HCT116 (cell line): ENCODE measurements at regions not wholly inside any gene's neighbourhood (a gene's known extent, or its start where the extent isn't known, plus 50 kb on each side); places are given as distances from the start of the nearest gene placed in this dataset.

Source experiments
- ATAC-seq: fragments of 200-7000 bp; cut with Tn5 transposase; 2 replicates; pipeline ENCODE4 v1.9.1; 2020; ENCODE audit warnings: mild to moderate bottlenecking, moderate library complexity
- BruUV-seq: library from RNA; stranded (reverse); fragments of 400-500 nt; replicated peaks from 2 replicates; lab custom pipeline; 2021; lab: Mats Ljungman, UMichigan
- CTCF ChIA-PET: fragments of 300-600 bp; sonication (Branson Sonifier 250); formaldehyde crosslinking; loops from one replicate; lab custom pipeline; 2021; ENCODE audit warnings: antibody characterized with exemption; lab: Charles Lee
- POLR2A ChIA-PET: fragments of 300-600, 350-600 bp; sonication (Branson Sonifier 250); formaldehyde crosslinking; loops from one replicate; lab custom pipeline; 2021; ENCODE audit warnings: antibody characterized with exemption; lab: Charles Lee
- RAD21 ChIA-PET, 2 experiments: fragments of 300-600 bp; sonication (Branson Sonifier 250); formaldehyde crosslinking; loops; one replicate each; lab custom pipeline; 2023; ENCODE audit warnings: low total read pairs in 2 of 2; ENCODE audit not compliant: uncharacterized antibody in 2 of 2, unreplicated experiment in 2 of 2, low non-redundant PET in 1 of 2; lab: Charles Lee
- DNase-seq: peaks from one replicate; pipeline ENCODE4 v3.0.0-alpha.2; 2010; ENCODE audit warnings: low read depth, low spot score
- H2AFZ ChIP-seq: fragments of 200-600 bp; shearing (Covaris generic), sonication (generic); 2 replicates; pipeline ENCODE4 v1.6.1; 2017; ENCODE audit warnings: low read depth, mixed run types, mixed read lengths, antibody characterized with exemption, low read length; ENCODE audit not compliant: poor library complexity, severe bottlenecking
- H3K27ac ChIP-seq: 2 replicates; pipeline ENCODE4 v1.5.1; 2012; ENCODE audit warnings: low read depth, low read length
- H3K27me3 ChIP-seq: fragments of 200-600 bp; sonication (generic); 2 replicates; pipeline ENCODE4 v1.6.1; 2016; ENCODE audit warnings: mixed run types, low read length, mixed read lengths; ENCODE audit not compliant: insufficient read depth
- H3K36me3 ChIP-seq, 2 experiments: fragments of 200-500 bp in 1 of 2; fragments of 200-600 bp in 1 of 2; sonication (Bioruptor generic) in 1 of 2; sonication (generic) in 1 of 2; 2 replicates each; pipeline versions ENCODE4 v1.5.1 to v1.6.1; 2014 to 2016; ENCODE audit warnings: low read length in 2 of 2, inconsistent platforms in 1 of 2, mixed read lengths in 1 of 2, mixed run types in 1 of 2; ENCODE audit not compliant: insufficient read depth in 2 of 2, control insufficient read depth in 1 of 2
- H3K4me1 ChIP-seq, 2 experiments: fragments of 200-600 bp in 1 of 2; sonication (generic) in 1 of 2; 2 replicates each; pipeline versions ENCODE4 v1.5.1 to v1.6.1; 2012 to 2017; ENCODE audit warnings: low read length in 2 of 2, inconsistent platforms in 1 of 2, mild to moderate bottlenecking in 1 of 2, mixed read lengths in 1 of 2, mixed run types in 1 of 2, moderate library complexity in 1 of 2; ENCODE audit not compliant: insufficient read depth in 2 of 2, control insufficient read depth in 1 of 2
- H3K4me2 ChIP-seq: fragments of 200-600 bp; sonication (generic); 2 replicates; pipeline ENCODE4 v1.6.1; 2017; ENCODE audit warnings: mixed run types, low read length, mixed read lengths
- H3K4me3 ChIP-seq, 2 experiments: fragments of 200-600 bp in 1 of 2; sonication (generic) in 1 of 2; replicated peaks in 1 of 2; 2 replicates each; pipeline ENCODE4 v1.5.1; 2011 to 2016; ENCODE audit warnings: low read length in 2 of 2, control low read depth in 1 of 2, low read depth in 1 of 2, mild to moderate bottlenecking in 1 of 2, mixed read lengths in 1 of 2, mixed run types in 1 of 2
- H3K79me2 ChIP-seq: fragments of 200-600 bp; sonication (generic); 2 replicates; pipeline ENCODE4 v1.6.1; 2017; ENCODE audit warnings: mild to moderate bottlenecking, mixed run types, low read length, moderate library complexity, mixed read lengths; ENCODE audit not compliant: insufficient read depth
- H3K9ac ChIP-seq: fragments of 200-600 bp; sonication (generic); 2 replicates; pipeline ENCODE4 v1.6.1; 2016; ENCODE audit warnings: low read length, mixed read lengths
- H3K9me2 ChIP-seq: fragments of 200-600 bp; sonication (generic), shearing (Covaris generic); 2 replicates; pipeline ENCODE4 v1.6.1; 2017; ENCODE audit warnings: mixed run types, mild to moderate bottlenecking, moderate library complexity; ENCODE audit not compliant: insufficient read depth
- H3K9me3 ChIP-seq, 2 experiments: fragments of 200-500 bp in 1 of 2; fragments of 200-600 bp in 1 of 2; sonication (Bioruptor generic) in 1 of 2; sonication (generic) in 1 of 2; 2 replicates each; pipeline ENCODE4 v1.6.1; 2014 to 2017; ENCODE audit warnings: low read length in 2 of 2, mixed read lengths in 2 of 2, inconsistent platforms in 1 of 2, low read depth in 1 of 2, mild to moderate bottlenecking in 1 of 2, mixed run types in 1 of 2, moderate library complexity in 1 of 2; ENCODE audit not compliant: control insufficient read depth in 1 of 2, insufficient read depth in 1 of 2
- H4K20me1 ChIP-seq: fragments of 200-600 bp; sonication (generic), shearing (Covaris generic); 2 replicates; pipeline ENCODE4 v1.6.1; 2017; ENCODE audit warnings: mixed run types, mild to moderate bottlenecking, moderate library complexity; ENCODE audit not compliant: insufficient read depth
- ATF3 ChIP-seq: IDR thresholded peaks from 2 replicates; pipeline ENCODE4 v1.6.1; 2012
- CBX3 ChIP-seq: IDR thresholded peaks from 2 replicates; pipeline ENCODE4 v1.6.1; 2012; ENCODE audit warnings: low read depth
- CEBPB ChIP-seq: IDR thresholded peaks from 2 replicates; pipeline ENCODE4 v1.6.1; 2012; ENCODE audit warnings: low read depth
- EGR1 ChIP-seq: IDR thresholded peaks from 2 replicates; pipeline ENCODE4 v1.6.1; 2012; ENCODE audit warnings: low read depth
- ELF1 ChIP-seq: IDR thresholded peaks from 2 replicates; pipeline ENCODE4 v1.6.1; 2012; ENCODE audit warnings: low read depth, borderline replicate concordance
- EZH2 ChIP-seq: fragments of 200-600 bp; sonication (generic); IDR thresholded peaks from 2 replicates; pipeline ENCODE4 v1.6.1; 2017; ENCODE audit warnings: antibody characterized with exemption, mixed run types
- EZH2phosphoT487 ChIP-seq: fragments of 200-600 bp; IDR thresholded peaks from 2 replicates; pipeline ENCODE4 v1.6.1; 2018; ENCODE audit warnings: antibody characterized with exemption, borderline replicate concordance
- FOSL1 ChIP-seq: IDR thresholded peaks from 2 replicates; pipeline ENCODE4 v1.6.1; 2012; ENCODE audit warnings: low read depth
- JUND ChIP-seq: IDR thresholded peaks from 2 replicates; pipeline ENCODE4 v1.6.1; 2012
- MAX ChIP-seq: IDR thresholded peaks from 2 replicates; pipeline ENCODE4 v1.6.1; 2012
- POLR2A ChIP-seq: IDR thresholded peaks from 2 replicates; pipeline ENCODE4 v1.7.0; 2011; ENCODE audit warnings: borderline replicate concordance; ENCODE audit not compliant: insufficient read depth, insufficient read length; ENCODE audit errors: extremely low read depth
- RAD21 ChIP-seq: IDR thresholded peaks from 2 replicates; pipeline ENCODE4 v1.6.1; 2012; ENCODE audit warnings: low read depth, mild to moderate bottlenecking
- REST ChIP-seq: IDR thresholded peaks from 2 replicates; pipeline ENCODE4 v1.6.1; 2012; ENCODE audit warnings: low read depth
- SIN3A ChIP-seq: IDR thresholded peaks from 2 replicates; pipeline ENCODE4 v1.6.1; 2012; ENCODE audit warnings: low read depth
- SP1 ChIP-seq: IDR thresholded peaks from 2 replicates; pipeline ENCODE4 v1.6.1; 2012; ENCODE audit warnings: low read depth
- SRF ChIP-seq: IDR thresholded peaks from 2 replicates; pipeline ENCODE4 v1.6.1; 2012; ENCODE audit warnings: low read depth
- YY1 ChIP-seq: IDR thresholded peaks from 2 replicates; pipeline ENCODE4 v1.6.1; 2011; ENCODE audit warnings: low read length, low read depth, moderate library complexity, mild to moderate bottlenecking; ENCODE audit not compliant: insufficient replicate concordance; ENCODE audit errors: extremely low read depth
- ZFX ChIP-seq: fragments of 450-650 bp; IDR thresholded peaks from 2 replicates; pipeline ENCODE4 v1.6.1; 2017
- ZNF274 ChIP-seq: fragments of 200-500 bp; sonication (Bioruptor generic); IDR thresholded peaks from 2 replicates; pipeline ENCODE4 v1.6.1; 2014; ENCODE audit warnings: mild to moderate bottlenecking, low read depth, low read length, inconsistent platforms
- intact Hi-C: fragments of 100-400 bp; cut with micrococcal nuclease; formaldehyde crosslinking; loops from 2 replicates; pipeline ENCODE4 v1.10.0; 2022
- TF ChIP-seq, protein P1 (sequence below), 3 experiments: fragments of 200-600 bp in 1 of 3; sonication (generic) in 1 of 3; IDR thresholded peaks in 2 of 3; conservative IDR thresholded peaks in 1 of 3; 2 replicates each; pipeline ENCODE4 v1.5.1; 2012 to 2017; ENCODE audit warnings: low read depth in 2 of 3, low read length in 2 of 3, antibody characterized with exemption in 1 of 3, borderline replicate concordance in 1 of 3, control low read depth in 1 of 3, mild to moderate bottlenecking in 1 of 3, mixed read lengths in 1 of 3, mixed run types in 1 of 3, moderate library complexity in 1 of 3; ENCODE audit not compliant: insufficient read depth in 1 of 3

DNA sequence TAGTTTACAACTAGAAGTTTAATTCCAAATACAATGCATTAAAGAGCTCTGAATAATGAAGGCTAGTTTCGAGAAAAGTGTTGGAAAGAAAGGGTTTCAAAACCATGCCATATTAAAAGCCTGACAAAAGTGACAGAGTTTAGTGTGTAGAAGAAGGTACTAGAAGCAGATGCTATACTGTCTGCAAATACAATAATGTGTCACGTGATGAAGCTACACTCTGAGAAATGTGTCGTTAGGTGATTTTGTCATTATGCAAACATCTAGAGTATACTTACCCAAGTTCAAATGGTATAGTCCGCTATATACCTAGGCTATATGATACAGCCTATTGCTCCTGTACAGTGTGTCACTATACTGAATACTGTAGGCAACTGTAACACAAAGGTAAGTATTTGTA, 494.1 kb downstream of the TLE1 start:
- Histone ChIP-seq H4K20me1 (no peaks in the 10 kb centered on the region), H3K79me2 (no peaks in the 10 kb centered on the region), H2AFZ (no peak overlapping the region), H3K27me3 (no peaks in the 10 kb centered on the region), H3K4me3 (no peak overlapping the region), H3K9ac (no peak overlapping the region), H3K9me2 (no peaks in the 10 kb centered on the region), H3K9me3 (no peaks in the 10 kb centered on the region), H3K4me1 (no peaks in the 10 kb centered on the region), H3K27ac (no peak overlapping the region), H3K4me2 (no peak overlapping the region), H3K36me3 (no peaks in the 10 kb centered on the region)
- intact Hi-C loops = no loop called here
- BruUV-seq = no TSS peak
- DNase-seq (no peak), ATAC-seq (no peak)
- no peak for TF ChIP-seq POLR2A
- TF ChIP-seq ZFX = no peak
- TF ChIP-seq, protein P1, sequence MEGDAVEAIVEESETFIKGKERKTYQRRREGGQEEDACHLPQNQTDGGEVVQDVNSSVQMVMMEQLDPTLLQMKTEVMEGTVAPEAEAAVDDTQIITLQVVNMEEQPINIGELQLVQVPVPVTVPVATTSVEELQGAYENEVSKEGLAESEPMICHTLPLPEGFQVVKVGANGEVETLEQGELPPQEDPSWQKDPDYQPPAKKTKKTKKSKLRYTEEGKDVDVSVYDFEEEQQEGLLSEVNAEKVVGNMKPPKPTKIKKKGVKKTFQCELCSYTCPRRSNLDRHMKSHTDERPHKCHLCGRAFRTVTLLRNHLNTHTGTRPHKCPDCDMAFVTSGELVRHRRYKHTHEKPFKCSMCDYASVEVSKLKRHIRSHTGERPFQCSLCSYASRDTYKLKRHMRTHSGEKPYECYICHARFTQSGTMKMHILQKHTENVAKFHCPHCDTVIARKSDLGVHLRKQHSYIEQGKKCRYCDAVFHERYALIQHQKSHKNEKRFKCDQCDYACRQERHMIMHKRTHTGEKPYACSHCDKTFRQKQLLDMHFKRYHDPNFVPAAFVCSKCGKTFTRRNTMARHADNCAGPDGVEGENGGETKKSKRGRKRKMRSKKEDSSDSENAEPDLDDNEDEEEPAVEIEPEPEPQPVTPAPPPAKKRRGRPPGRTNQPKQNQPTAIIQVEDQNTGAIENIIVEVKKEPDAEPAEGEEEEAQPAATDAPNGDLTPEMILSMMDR (IDR thresholded peaks at IDR 0.05 in 2 of 3, conservative IDR thresholded peaks at IDR 0.05 in 1 of 3; ENCODE audit: borderline replicate concordance in 1 of 3, insufficient read depth in 1 of 3, low read depth in 2 of 3, low read length in 2 of 3) = no peak
- no peak for TF ChIP-seq ELF1
- TF ChIP-seq EZH2phosphoT487 = no peak
- no peak for TF ChIP-seq ZNF274
- no peak for TF ChIP-seq JUND
- no peak for TF ChIP-seq ATF3
- no peak for TF ChIP-seq RAD21
- TF ChIP-seq REST = no peak
- no peak for TF ChIP-seq CEBPB
- no peak for TF ChIP-seq SRF
- no peak for TF ChIP-seq CBX3
- TF ChIP-seq SIN3A = no peak
- no peak for TF ChIP-seq MAX
- TF ChIP-seq EGR1 = no peak
- TF ChIP-seq SP1 = no peak
- no peak for TF ChIP-seq YY1
- no peak for TF ChIP-seq EZH2
- TF ChIP-seq FOSL1 = no peak
- POLR2A ChIA-PET = no interaction called here
- CTCF ChIA-PET = no interaction called here
- RAD21 ChIA-PET = no interaction called here
